ENCODE measurements at regions not wholly inside any gene's neighbourhood (a gene's known extent, or its start where the extent isn't known, plus 50 kb on each side); places are given as distances from the start of the nearest gene placed in this dataset.

- Mint-ChIP-seq H3K4me1 (ENCODE audit: unreplicated experiment) (no peaks in the 10 kb centered on the region), H3K9me3 (ENCODE audit: unreplicated experiment) (no peaks in the 10 kb centered on the region), H3K27ac (ENCODE audit: unreplicated experiment) (no peak overlapping the region), H3K4me3 (ENCODE audit: unreplicated experiment) (no peak overlapping the region), H3K27me3 (ENCODE audit: unreplicated experiment) (peaks cover 6% of the 10 kb centered on the region), H3K36me3 (ENCODE audit: low read depth, unreplicated experiment) (no peaks in the 10 kb centered on the region)
- DNase-seq (ENCODE audit: low spot score) = no peak
- TF ChIP-seq CTCF (IDR thresholded peaks at IDR 0.05; ENCODE audit: unreplicated experiment) = no peak
Observed at GRCh38 chr13:109885235-109885634, 98.9 kb upstream of the IRS2 start.

DNA sequence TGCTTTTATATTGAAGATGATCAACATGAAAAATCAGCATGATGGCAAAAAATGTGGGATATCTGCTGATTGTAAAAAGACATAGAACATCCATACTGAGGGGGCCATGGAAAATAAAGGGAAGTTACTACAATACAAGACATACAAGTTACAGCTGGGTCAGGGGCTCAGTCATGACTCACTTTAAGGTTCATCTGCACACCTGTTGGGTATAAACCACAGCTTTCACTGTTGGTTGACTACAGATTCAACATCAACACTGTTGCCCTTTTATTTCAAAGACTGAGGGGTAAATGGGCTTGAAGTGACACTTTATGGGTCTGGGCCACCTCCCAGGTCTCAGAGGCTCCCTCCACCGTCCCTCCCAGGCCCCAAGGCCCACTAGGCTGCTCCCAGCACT is 98.1 kb upstream of the IRS2 start:
- TF ChIP-seq CTCF (IDR thresholded peaks at IDR 0.05; ENCODE audit: unreplicated experiment) = no peak
- Mint-ChIP-seq H3K27ac (ENCODE audit: unreplicated experiment) (no peak overlapping the region), H3K4me1 (ENCODE audit: unreplicated experiment) (no peaks in the 10 kb centered on the region), H3K36me3 (ENCODE audit: low read depth, unreplicated experiment) (no peaks in the 10 kb centered on the region), H3K4me3 (ENCODE audit: unreplicated experiment) (no peak overlapping the region), H3K9me3 (ENCODE audit: unreplicated experiment) (no peaks in the 10 kb centered on the region), H3K27me3 (ENCODE audit: unreplicated experiment) (peaks cover 6% of the 10 kb centered on the region)
- DNase-seq (ENCODE audit: low spot score) = no peak

- Mint-ChIP-seq H3K27ac (ENCODE audit: unreplicated experiment) (no peak overlapping the region), H3K4me3 (ENCODE audit: unreplicated experiment) (no peak overlapping the region), H3K9me3 (ENCODE audit: unreplicated experiment) (no peaks in the 10 kb centered on the region), H3K36me3 (ENCODE audit: low read depth, unreplicated experiment) (no peaks in the 10 kb centered on the region), H3K27me3 (ENCODE audit: unreplicated experiment) (peaks cover 6% of the 10 kb centered on the region), H3K4me1 (ENCODE audit: unreplicated experiment) (no peaks in the 10 kb centered on the region)
- no peak for TF ChIP-seq CTCF (IDR thresholded peaks at IDR 0.05; ENCODE audit: unreplicated experiment)
- DNase-seq (ENCODE audit: low spot score) = no peak
Observed at GRCh38 chr13:109883181-109884180, 97.1 kb upstream of the IRS2 start.

GRCh38 chr13:109881961-109882558 is 95.7 kb upstream of the IRS2 start:
- Mint-ChIP-seq H3K36me3 (ENCODE audit: low read depth, unreplicated experiment) (no peaks in the 10 kb centered on the region), H3K27me3 (ENCODE audit: unreplicated experiment) (peaks cover 3% of the 10 kb centered on the region), H3K4me3 (ENCODE audit: unreplicated experiment) (no peak overlapping the region), H3K4me1 (ENCODE audit: unreplicated experiment) (no peaks in the 10 kb centered on the region), H3K27ac (ENCODE audit: unreplicated experiment) (no peak overlapping the region), H3K9me3 (ENCODE audit: unreplicated experiment) (no peaks in the 10 kb centered on the region)
- no peak for TF ChIP-seq CTCF (IDR thresholded peaks at IDR 0.05; ENCODE audit: unreplicated experiment)
- DNase-seq (ENCODE audit: low spot score) = no peak

GRCh38 chr13:109881347-109881725 is 95.0 kb upstream of the IRS2 start:
- no peak for TF ChIP-seq CTCF (IDR thresholded peaks at IDR 0.05; ENCODE audit: unreplicated experiment)
- DNase-seq (ENCODE audit: low spot score) = no peak
- H3K27ac Mint-ChIP-seq (ENCODE audit: unreplicated experiment) = no peak overlapping the region
- H3K4me1 Mint-ChIP-seq (ENCODE audit: unreplicated experiment) = no peaks in the 10 kb centered on the region
- H3K36me3 Mint-ChIP-seq (ENCODE audit: low read depth, unreplicated experiment) = no peaks in the 10 kb centered on the region
- no peaks in the 10 kb centered on the region for H3K9me3 Mint-ChIP-seq (ENCODE audit: unreplicated experiment)
- H3K4me3 Mint-ChIP-seq (ENCODE audit: unreplicated experiment) = no peak overlapping the region
- H3K27me3 Mint-ChIP-seq (ENCODE audit: unreplicated experiment) = peaks cover 3% of the 10 kb centered on the region

Data from endothelial cell (in vitro differentiated cells).